HG03039 (cell line): ENCODE measurements at regions not wholly inside any gene's neighbourhood (a gene's known extent, or its start where the extent isn't known, plus 50 kb on each side); places are given as distances from the start of the nearest gene placed in this dataset.
"Not testable (repeated sequence)": the region's sequence is repeated elsewhere in the genome, so short reads cannot be mapped to it uniquely, and the experiment has no call there.

ENCODE experiments used
- ATAC-seq: cut with Tn5 transposase; IDR thresholded peaks from one replicate; pipeline ENCODE4 v1.9.1; 2021; ENCODE audit warnings: mild to moderate bottlenecking, moderate library complexity; ENCODE audit not compliant: unreplicated experiment

GRCh38 chr1:241447031-241447644 is 72.4 kb downstream of the FH start:
- no peak for ATAC-seq

DNA sequence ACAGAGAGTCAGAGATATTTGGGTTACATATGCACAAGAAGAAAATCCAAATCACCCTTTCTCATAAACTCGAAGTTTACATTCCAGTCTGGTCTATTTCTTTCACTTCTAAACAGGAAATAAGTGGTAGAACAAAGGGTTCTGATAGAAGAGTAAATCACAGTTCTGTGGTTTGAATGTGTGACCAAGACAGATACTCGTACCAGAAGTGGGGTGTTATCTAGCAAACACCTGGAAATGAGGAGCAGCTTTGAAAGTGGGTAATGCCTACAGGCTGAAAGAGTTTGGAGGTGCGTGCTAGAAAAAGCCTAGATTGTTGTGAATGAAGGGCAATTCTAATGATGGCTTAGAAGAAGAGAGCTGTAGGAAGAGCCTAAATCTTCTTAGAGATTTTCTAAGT is 74.7 kb downstream of the FH start:
- no peak for ATAC-seq

- no peak for ATAC-seq
These were observed 76.0 kb downstream of the FH start for GRCh38 chr1:241443561-241443960.

- ATAC-seq = no peak
These were observed 76.9 kb downstream of the FH start for GRCh38 chr1:241442686-241443085.

DNA sequence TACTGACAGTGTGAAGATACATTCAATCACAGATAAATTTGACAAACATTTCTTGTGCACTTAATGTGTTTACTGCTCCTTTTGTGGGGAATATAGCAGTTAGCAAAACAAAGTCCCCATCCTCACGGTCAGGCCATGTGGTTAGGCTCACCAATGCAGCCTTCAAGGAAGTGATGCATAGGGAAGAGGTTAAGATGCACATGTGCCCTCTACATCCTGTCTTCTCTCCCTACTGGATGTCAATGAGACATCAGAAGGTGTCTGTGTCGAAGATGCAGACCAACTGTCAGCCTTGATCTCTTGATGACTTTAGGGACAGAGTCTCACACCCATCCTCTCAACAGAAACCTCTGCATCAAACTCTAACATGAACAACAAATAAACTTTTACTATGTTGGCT is 78.7 kb downstream of the FH start:
- ATAC-seq = no peak

DNA sequence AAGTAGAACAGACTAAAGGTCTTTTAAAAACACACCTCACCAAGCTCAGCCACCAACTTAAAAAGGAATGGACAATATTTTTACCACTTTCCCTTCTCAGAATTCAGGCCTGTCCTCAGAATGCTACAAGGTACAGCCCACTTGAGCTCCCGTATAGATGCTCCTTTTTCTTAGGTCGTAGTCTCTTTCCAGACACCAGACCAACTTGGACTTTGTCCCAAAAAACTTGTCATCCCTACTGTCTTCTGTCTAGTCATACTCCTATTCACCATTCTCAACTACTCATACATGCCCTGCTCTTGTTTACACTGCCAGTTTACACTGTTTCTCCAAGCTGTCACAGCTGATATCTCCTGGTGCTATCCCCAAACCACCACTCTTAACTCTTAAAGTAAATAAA is 80.9 kb downstream of the FH start:
- not testable (repeated sequence) for ATAC-seq

GRCh38 chr1:241432241-241432640 is 75.2 kb upstream of the RGS7 start:
- no peak for ATAC-seq

DNA sequence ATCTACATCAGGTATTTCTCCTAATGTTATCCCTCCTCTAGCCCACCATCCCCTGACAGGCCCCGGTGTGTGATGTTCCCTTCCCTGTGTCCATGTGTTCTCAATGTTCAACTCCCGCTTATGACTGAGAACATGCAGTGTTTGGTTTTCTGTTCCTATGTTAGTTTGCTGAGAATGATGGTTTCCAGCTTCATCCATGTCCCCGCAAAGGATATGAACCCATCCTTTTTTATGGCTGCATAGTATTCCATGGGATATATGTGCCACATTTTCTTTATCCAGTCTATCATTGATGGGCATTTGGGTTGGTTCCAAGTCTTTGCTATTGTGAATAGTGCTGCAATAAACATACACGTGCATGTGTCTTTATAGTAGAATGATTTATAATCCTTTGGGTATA is 68.1 kb upstream of the RGS7 start:
- ATAC-seq = not testable (repeated sequence)

DNA sequence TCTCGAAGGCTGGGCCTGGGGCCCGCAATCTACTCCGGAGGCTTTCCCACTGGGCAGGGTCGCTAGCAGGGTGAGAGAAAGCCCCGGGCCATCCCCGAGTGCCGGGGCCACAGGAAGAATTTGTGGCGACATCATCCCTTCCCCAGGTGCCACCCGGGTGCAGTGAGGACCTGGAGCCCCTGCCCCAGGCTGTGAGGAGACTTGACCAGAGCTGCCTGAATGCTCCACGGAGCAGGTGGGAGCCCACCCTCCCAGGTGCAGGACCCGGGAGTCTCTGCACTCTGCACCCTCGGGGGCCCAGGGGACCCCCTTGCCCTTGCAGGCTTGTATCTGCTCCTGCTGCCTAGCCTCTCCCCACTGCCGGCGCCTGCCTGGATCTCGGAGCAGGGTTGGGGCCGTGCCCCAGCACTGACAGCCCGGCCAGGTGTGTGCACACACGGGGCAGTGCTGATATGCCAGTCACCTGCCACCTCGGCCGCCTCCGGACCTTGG is 67.5 kb upstream of the RGS7 start:
- ATAC-seq = no peak

DNA sequence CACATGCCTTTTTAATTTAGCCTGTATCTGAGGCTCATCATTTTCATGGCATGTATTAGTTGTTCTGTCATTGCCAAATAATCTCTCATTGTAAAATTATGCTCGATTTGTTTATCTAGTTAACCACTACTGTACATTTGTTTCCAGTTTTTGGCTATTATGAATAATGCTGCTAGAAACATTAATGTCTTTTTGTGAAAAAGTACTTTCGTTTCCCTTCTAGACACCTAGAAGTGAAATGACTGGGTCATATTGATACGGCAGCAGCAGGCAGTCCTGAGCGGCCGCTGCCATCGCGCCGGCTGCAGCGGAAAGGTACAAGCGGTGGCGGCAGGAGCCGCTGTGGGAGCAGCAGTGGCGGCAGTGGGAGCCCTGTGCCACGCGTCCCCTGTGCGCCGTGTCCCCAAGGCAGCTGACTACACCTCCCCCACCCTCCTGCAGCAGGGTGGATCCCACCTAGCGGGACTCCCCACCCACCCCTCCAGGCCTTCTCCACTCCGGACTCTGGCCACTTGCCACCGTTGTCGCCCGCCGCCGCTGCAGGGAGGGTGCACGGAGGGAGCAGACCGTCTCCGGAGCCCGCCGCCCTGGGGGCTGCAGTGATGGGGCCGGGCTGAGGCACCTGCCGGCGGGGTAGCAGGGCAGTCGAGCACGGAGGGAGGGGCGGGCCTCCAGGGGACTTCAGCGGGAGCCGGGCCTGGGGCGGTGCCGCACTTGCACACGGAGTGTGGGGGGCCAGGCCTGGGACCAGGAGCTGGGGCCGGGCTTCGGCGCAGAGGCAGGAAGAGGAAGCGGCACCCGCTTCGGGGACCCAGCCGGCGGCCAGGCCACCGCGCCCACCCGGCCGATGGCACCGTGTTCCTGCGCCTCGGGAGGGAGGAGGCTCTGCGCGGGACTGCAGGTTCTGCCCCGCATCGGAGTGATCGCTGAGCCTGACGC is 66.8 kb upstream of the RGS7 start:
- ATAC-seq = peak; percentile 94

GRCh38 chr1:241422470-241422869 is 65.5 kb upstream of the RGS7 start:
- ATAC-seq = no peak

GRCh38 chr1:241419986-241420385 is 63.0 kb upstream of the RGS7 start:
- ATAC-seq = no peak

DNA sequence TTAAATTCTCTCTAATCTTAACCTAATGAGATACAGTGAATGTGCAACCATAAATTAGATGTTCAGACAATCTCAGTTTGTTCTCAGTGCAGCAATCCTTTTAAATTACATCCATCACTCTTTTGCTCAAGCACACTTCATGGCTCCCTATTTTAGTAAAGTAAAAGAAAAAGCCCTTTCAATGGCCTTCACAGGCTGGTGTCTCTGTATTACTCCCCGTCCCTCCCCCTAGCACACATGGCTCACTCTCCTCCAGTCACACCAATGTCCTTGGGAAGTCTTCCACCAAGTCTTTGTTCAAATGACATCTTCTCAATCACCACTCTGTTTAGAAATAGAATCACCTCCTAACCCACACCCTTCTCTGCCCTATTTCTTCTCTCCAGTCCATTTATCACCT is 60.3 kb upstream of the RGS7 start:
- ATAC-seq = no peak

DNA sequence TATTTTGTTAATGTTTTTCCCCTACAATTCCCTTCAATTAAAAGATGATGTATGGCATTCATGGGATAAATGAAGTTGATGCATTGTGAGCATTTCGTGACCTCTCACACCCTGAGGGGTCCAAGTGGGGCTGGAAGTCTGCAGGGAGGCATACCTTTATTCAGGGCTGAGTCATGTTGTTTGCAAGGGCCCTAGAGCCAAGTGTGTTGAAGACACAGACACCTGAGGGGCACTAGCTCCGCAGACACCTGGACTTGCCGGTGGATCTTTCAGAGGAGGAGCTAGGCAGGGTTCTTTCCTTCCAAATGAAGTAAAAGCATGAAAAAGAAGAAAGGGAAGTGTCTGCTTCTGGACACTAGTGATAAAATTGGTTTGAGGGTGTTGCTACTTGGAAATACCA is 57.0 kb upstream of the RGS7 start:
- no peak for ATAC-seq

DNA sequence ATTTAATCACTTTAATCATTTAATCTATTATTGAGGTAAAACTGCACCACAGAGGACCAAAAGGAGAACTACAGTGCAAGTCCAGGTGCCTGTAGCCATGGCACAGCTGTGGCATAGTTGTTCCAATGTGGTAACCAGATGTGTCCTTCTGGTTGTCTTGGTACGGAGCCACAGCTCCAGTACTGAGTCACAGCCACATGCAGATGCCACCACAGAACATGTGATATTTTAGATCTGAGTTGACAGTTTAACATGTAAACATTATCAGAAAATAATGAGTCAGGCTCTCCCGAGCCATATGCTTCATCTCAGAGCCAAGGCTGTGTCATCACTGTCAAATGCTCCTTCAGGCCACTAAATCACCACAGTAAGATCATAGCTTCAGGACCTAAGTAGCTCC is 56.4 kb upstream of the RGS7 start:
- no peak for ATAC-seq

DNA sequence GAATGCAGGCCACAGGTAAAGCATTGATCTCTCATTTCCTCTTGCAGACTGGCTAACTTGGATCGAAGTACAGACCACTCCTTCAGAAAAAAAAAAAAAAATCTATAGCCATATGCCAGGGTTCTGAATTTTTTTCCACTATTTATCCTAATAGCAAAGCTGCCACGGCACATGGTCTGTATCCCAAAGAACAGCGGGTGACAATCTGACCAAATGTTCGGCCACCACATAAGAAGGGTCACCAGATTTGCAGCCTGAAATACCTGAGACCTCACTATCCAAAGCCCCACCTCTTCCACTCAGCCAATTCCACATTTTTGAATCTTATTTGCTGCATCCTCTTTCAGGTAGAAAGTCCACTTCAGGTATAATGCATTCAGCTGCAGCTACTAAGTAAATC is 55.6 kb upstream of the RGS7 start:
- ATAC-seq = no peak

GRCh38 chr1:241411776-241412338 is 54.9 kb upstream of the RGS7 start:
- no peak for ATAC-seq

DNA sequence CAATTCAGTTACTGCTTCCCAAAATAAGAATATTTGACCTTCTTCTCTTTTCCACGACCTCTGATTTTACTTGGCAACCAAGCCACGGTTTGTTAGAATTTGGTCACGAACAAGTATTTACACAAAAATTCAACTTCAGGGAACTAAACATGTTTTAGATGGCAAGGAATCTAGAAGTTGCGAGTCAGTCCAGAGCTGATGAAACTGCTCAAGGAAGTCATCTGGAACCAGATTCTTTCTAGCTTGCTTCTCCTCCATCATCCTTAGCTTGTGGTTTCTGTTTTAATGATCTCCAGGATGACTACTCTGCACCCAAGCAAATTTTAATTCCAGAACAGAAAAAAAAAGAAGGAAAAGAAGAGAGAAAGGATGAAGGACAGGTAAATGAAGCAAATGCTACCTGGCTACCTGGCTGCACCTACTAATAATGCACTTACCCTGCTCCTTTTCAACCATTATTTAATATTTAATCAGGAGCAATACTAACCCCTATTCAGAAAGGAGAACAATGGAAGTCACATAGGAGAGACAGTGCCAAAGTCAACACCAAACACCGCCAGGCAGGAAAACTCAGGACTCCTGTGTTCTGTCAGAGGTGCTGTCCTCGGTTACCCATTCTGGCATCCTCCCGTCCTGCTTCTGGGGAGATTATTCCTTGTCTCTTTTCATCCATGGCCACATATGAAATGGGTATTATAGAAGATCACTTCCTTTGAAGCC is 54.2 kb upstream of the RGS7 start:
- no peak for ATAC-seq

DNA sequence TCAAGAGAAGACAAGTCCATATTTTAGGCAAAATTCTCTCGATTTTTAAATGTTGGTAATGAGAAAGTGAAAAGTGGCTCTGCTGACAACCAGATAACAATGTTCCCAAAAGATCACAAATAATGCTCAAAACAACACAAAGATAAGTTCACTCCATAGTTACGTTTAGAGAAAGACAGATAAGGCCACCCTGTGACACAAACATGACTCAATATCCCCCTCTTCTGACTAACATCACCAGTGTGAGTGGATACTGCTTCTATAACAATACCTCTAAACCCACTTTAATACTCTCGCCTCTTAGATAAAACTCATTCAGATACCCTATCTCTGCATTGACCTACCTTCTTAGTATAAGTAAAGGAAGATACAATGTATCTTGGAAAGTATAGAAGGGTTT is 51.2 kb upstream of the RGS7 start:
- ATAC-seq = no peak
